HG02970 (cell line): ENCODE measurements at regions not wholly inside any gene's neighbourhood (a gene's known extent, or its start where the extent isn't known, plus 50 kb on each side); places are given as distances from the start of the nearest gene placed in this dataset.
"Not testable (repeated sequence)": the region's sequence is repeated elsewhere in the genome, so short reads cannot be mapped to it uniquely, and the experiment has no call there.

Experiments
- ATAC-seq: cut with Tn5 transposase; IDR thresholded peaks from one replicate; pipeline ENCODE4 v1.9.1; 2021; ENCODE audit warnings: mild to moderate bottlenecking, moderate library complexity, moderate number of reproducible peaks; ENCODE audit not compliant: unreplicated experiment, low FRiP score

- no peak for ATAC-seq
Measured at GRCh38 chr2:17460371-17461086, 57.7 kb downstream of the RAD51AP2 start.

GRCh38 chr2:17455343-17455742 is 62.9 kb downstream of the RAD51AP2 start:
- no peak for ATAC-seq

GRCh38 chr2:17446191-17446590 is 72.0 kb downstream of the RAD51AP2 start:
- not testable (repeated sequence) for ATAC-seq

GRCh38 chr2:17445744-17446143 is 72.5 kb downstream of the RAD51AP2 start:
- no peak for ATAC-seq

- ATAC-seq: no peak
Measured at GRCh38 chr2:17442334-17442733, 75.9 kb downstream of the RAD51AP2 start.

GRCh38 chr2:17441790-17442189 is 76.5 kb downstream of the RAD51AP2 start:
- no peak for ATAC-seq

- no peak for ATAC-seq
Measured at GRCh38 chr2:17441055-17441771, 77.0 kb downstream of the RAD51AP2 start.

GRCh38 chr2:17430326-17430725 is 87.9 kb downstream of the RAD51AP2 start:
- no peak for ATAC-seq

- no peak for ATAC-seq
Measured at GRCh38 chr2:17429130-17429529, 89.1 kb downstream of the RAD51AP2 start.

- ATAC-seq: no peak
Measured at GRCh38 chr2:17427401-17427800, 90.8 kb downstream of the RAD51AP2 start.

GRCh38 chr2:17426743-17427142 is 91.5 kb downstream of the RAD51AP2 start:
- no peak for ATAC-seq

GRCh38 chr2:17422061-17422460 is 96.2 kb downstream of the RAD51AP2 start:
- no peak for ATAC-seq

GRCh38 chr2:17416884-17417391 is 101.3 kb downstream of the RAD51AP2 start:
- no peak for ATAC-seq

- ATAC-seq: no peak
Measured at GRCh38 chr2:17413036-17413435, 105.2 kb downstream of the RAD51AP2 start.

- no peak for ATAC-seq
Measured at GRCh38 chr2:17401096-17401495, 117.1 kb downstream of the RAD51AP2 start.

- no peak for ATAC-seq
Measured at GRCh38 chr2:17398770-17399169, 119.5 kb downstream of the RAD51AP2 start.

GRCh38 chr2:17388798-17389197 is 129.4 kb downstream of the RAD51AP2 start:
- ATAC-seq: no peak

GRCh38 chr2:17387591-17387990 is 130.6 kb downstream of the RAD51AP2 start:
- no peak for ATAC-seq

- no peak for ATAC-seq
Measured at GRCh38 chr2:17386771-17387170, 131.5 kb downstream of the RAD51AP2 start.

- no peak for ATAC-seq
Measured at GRCh38 chr2:17380003-17380402, 138.2 kb downstream of the RAD51AP2 start.

GRCh38 chr2:17375262-17375661 is 143.0 kb downstream of the RAD51AP2 start:
- ATAC-seq: no peak

GRCh38 chr2:17373741-17374140 is 144.5 kb downstream of the RAD51AP2 start:
- no peak for ATAC-seq
